ENCODE measurements at regions not wholly inside any gene's neighbourhood (a gene's known extent, or its start where the extent isn't known, plus 50 kb on each side); places are given as distances from the start of the nearest gene placed in this dataset.

DNA sequence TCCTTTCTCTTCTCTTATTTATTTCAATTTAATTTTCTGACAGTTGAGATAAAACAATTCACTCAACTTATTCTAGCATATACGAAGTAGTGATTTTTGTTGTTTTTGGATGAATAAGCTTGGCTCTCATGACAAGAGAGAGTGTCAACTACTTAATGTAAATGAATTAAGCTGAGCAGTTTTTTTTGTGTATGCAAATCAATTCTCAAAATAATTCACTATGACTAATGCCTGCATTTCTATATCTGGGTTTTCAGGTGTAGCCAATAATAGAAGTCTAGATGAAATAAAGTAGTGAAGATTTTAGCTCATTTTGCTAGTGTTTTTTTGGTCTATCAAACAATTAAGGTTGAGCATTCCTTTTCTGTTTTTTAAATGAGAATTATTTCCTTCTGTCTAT is 1354.0 kb downstream of the CDH8 start:
- no peak overlapping the region for H2AFZ ChIP-seq
- POLR2A ChIA-PET (ENCODE audit: unreplicated experiment): no interaction called here
- BruUV-seq (replicated peaks): no TSS peak

DNA sequence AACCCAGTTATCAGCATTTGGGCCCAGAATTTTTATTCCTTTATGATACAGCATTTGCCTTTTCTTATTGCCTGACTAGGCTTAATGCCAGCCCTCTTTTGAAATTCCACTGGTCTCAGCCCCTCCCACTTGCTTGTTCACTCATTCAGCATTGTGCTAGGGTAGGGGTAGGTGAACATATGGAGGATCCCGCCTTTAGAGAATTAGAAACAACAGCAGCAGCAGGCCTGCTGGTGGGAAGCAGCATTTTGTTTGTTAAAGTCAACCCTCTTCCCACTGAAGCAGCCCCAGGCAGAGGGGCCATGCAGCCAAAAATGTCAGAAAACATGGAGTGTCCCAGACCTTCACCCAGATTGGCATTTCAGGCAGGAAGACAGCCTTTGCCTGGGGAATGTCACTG is 1355.2 kb downstream of the CDH8 start:
- no peak overlapping the region for H2AFZ ChIP-seq
- no peaks in the 10 kb centered on the region for H3K4me1 ChIP-seq (replicated peaks; ENCODE audit: insufficient read depth)
- H3K27ac ChIP-seq: no peak overlapping the region
- ChIA-PET CTCF (no interaction called here), POLR2A (ENCODE audit: unreplicated experiment) (no interaction called here)
- no peak overlapping the region for H3K4me2 ChIP-seq
- H3F3A ChIP-seq (ENCODE audit: insufficient read depth, low read depth): no peaks in the 10 kb centered on the region
- no TSS peak for BruUV-seq (replicated peaks)
- no peaks in the 10 kb centered on the region for H3K27me3 ChIP-seq (ENCODE audit: insufficient read depth, low read depth)
- H3K9me3 ChIP-seq (ENCODE audit: insufficient read depth, low read depth): no peaks in the 10 kb centered on the region
- H3K79me2 ChIP-seq (ENCODE audit: low read depth): no peaks in the 10 kb centered on the region
- no peaks in the 10 kb centered on the region for H3K9me2 ChIP-seq (ENCODE audit: insufficient read depth)
- TF ChIP-seq EZH2 (IDR thresholded peaks at IDR 0.05; ENCODE audit: low read depth): no peak
- TF ChIP-seq, protein P1, sequence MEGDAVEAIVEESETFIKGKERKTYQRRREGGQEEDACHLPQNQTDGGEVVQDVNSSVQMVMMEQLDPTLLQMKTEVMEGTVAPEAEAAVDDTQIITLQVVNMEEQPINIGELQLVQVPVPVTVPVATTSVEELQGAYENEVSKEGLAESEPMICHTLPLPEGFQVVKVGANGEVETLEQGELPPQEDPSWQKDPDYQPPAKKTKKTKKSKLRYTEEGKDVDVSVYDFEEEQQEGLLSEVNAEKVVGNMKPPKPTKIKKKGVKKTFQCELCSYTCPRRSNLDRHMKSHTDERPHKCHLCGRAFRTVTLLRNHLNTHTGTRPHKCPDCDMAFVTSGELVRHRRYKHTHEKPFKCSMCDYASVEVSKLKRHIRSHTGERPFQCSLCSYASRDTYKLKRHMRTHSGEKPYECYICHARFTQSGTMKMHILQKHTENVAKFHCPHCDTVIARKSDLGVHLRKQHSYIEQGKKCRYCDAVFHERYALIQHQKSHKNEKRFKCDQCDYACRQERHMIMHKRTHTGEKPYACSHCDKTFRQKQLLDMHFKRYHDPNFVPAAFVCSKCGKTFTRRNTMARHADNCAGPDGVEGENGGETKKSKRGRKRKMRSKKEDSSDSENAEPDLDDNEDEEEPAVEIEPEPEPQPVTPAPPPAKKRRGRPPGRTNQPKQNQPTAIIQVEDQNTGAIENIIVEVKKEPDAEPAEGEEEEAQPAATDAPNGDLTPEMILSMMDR (conservative IDR thresholded peaks at IDR 0.05): no peak
- no peak for DNase-seq
- no peaks in the 10 kb centered on the region for H3K36me3 ChIP-seq (ENCODE audit: low read depth)
- no peak overlapping the region for H3K4me3 ChIP-seq
- intact Hi-C loops (cut with micrococcal nuclease; ENCODE audit: unreplicated experiment): no loop called here
- H4K20me1 ChIP-seq (ENCODE audit: insufficient read depth): no peaks in the 10 kb centered on the region

More for the DNA sequence above, 1354.0 kb downstream of the CDH8 start:
- Histone ChIP-seq H3K4me1 (replicated peaks; ENCODE audit: insufficient read depth) (no peaks in the 10 kb centered on the region), H3K79me2 (ENCODE audit: low read depth) (no peaks in the 10 kb centered on the region), H3K27ac (no peak overlapping the region), H3K4me3 (no peak overlapping the region), H3K27me3 (ENCODE audit: insufficient read depth, low read depth) (no peaks in the 10 kb centered on the region), H3K9me2 (ENCODE audit: insufficient read depth) (no peaks in the 10 kb centered on the region), H3F3A (ENCODE audit: insufficient read depth, low read depth) (no peaks in the 10 kb centered on the region), H3K9me3 (ENCODE audit: insufficient read depth, low read depth) (no peaks in the 10 kb centered on the region), H4K20me1 (ENCODE audit: insufficient read depth) (no peaks in the 10 kb centered on the region), H3K4me2 (no peak overlapping the region), H3K36me3 (ENCODE audit: low read depth) (no peaks in the 10 kb centered on the region)
- CTCF ChIA-PET: no interaction called here
- no peak for DNase-seq
- intact Hi-C loops (cut with micrococcal nuclease; ENCODE audit: unreplicated experiment): no loop called here
- TF ChIP-seq, protein P1 (conservative IDR thresholded peaks at IDR 0.05): no peak
- TF ChIP-seq EZH2 (IDR thresholded peaks at IDR 0.05; ENCODE audit: low read depth): no peak

DNA sequence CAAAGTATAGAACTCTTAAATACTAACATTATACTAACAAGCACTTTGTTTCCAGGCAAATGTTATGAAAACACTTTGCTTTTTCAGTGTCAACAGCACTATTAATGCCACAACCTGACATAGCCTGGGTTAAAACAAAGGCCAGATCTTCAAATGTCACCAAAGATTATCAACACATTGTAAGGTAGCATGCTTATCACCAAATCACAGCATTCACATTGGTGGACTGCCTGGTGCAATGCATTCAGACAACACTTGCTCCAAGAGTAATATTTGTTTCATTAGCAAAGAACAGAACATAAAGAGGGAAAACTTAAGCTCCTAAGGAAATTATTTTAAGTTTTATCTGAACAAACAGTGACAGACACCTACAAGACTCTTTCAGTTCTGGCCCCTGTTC is 1361.2 kb downstream of the CDH8 start:
- Histone ChIP-seq H2AFZ (no peak overlapping the region), H3K27me3 (ENCODE audit: insufficient read depth, low read depth) (no peaks in the 10 kb centered on the region), H3K36me3 (ENCODE audit: low read depth) (no peaks in the 10 kb centered on the region), H3K27ac (no peak overlapping the region), H3F3A (ENCODE audit: insufficient read depth, low read depth) (no peaks in the 10 kb centered on the region), H3K4me1 (replicated peaks; ENCODE audit: insufficient read depth) (no peaks in the 10 kb centered on the region), H3K79me2 (ENCODE audit: low read depth) (no peaks in the 10 kb centered on the region), H3K9me2 (ENCODE audit: insufficient read depth) (no peaks in the 10 kb centered on the region), H3K4me2 (no peak overlapping the region), H4K20me1 (ENCODE audit: insufficient read depth) (no peaks in the 10 kb centered on the region), H3K9me3 (ENCODE audit: insufficient read depth, low read depth) (no peaks in the 10 kb centered on the region), H3K4me3 (no peak overlapping the region)
- intact Hi-C loops (cut with micrococcal nuclease; ENCODE audit: unreplicated experiment): no loop called here
- ChIA-PET CTCF (no interaction called here), POLR2A (ENCODE audit: unreplicated experiment) (no interaction called here)
- DNase-seq: no peak
- BruUV-seq (replicated peaks): no TSS peak
- TF ChIP-seq, protein P1 (conservative IDR thresholded peaks at IDR 0.05): no peak
- no peak for TF ChIP-seq EZH2 (IDR thresholded peaks at IDR 0.05; ENCODE audit: low read depth)

Data from PC-9 (cell line).